KMS-11 (cell line): ENCODE measurements at regions not wholly inside any gene's neighbourhood (a gene's known extent, or its start where the extent isn't known, plus 50 kb on each side); places are given as distances from the start of the nearest gene placed in this dataset.

ENCODE experiments used
- H2AFZ ChIP-seq: fragments of 200-600 bp; sonication (generic); 2 replicates; pipeline ENCODE4 v1.6.1; 2016; ENCODE audit warnings: antibody characterized with exemption, mixed run types, low read depth
- H3K27ac ChIP-seq: fragments of 200-600 bp; sonication (generic); 2 replicates; pipeline ENCODE4 v1.6.1; 2016; ENCODE audit warnings: mild to moderate bottlenecking, mixed run types
- H3K27me3 ChIP-seq: fragments of 200-600 bp; sonication (generic); 2 replicates; pipeline ENCODE4 v1.6.1; 2017; ENCODE audit warnings: mild to moderate bottlenecking, low read depth, mixed run types, moderate library complexity; ENCODE audit not compliant: insufficient read depth
- H3K36me3 ChIP-seq: fragments of 200-600 bp; sonication (generic); 2 replicates; pipeline ENCODE4 v1.6.1; 2017; ENCODE audit warnings: mild to moderate bottlenecking, mixed run types; ENCODE audit not compliant: insufficient read depth
- H3K4me1 ChIP-seq: fragments of 200-600 bp; sonication (generic); 2 replicates; pipeline ENCODE4 v1.6.1; 2016; ENCODE audit warnings: mild to moderate bottlenecking, low read depth, mixed run types; ENCODE audit not compliant: poor library complexity, severe bottlenecking
- H3K4me2 ChIP-seq: fragments of 200-600 bp; sonication (generic); 2 replicates; pipeline ENCODE4 v1.7.0; 2016; ENCODE audit warnings: mild to moderate bottlenecking, mixed run types
- H3K4me3 ChIP-seq: fragments of 200-600 bp; sonication (generic); IDR thresholded peaks from 2 replicates; pipeline ENCODE4 v1.6.1; 2017; ENCODE audit warnings: low read depth, low read length, mixed read lengths; ENCODE audit not compliant: insufficient read depth
- H3K79me2 ChIP-seq: fragments of 200-600 bp; sonication (generic); 2 replicates; pipeline ENCODE4 v1.6.1; 2016; ENCODE audit warnings: low read depth, mixed run types; ENCODE audit not compliant: insufficient read depth
- H3K9ac ChIP-seq: fragments of 200-600 bp; sonication (generic); 2 replicates; pipeline ENCODE4 v1.6.1; 2016; ENCODE audit warnings: mild to moderate bottlenecking, mixed run types
- H4K20me1 ChIP-seq: fragments of 200-600 bp; sonication (generic); 2 replicates; pipeline ENCODE4 v1.6.1; 2016; ENCODE audit warnings: mild to moderate bottlenecking, mixed run types; ENCODE audit not compliant: insufficient read depth
- TF ChIP-seq, protein P1 (sequence below): fragments of 200-600 bp; sonication (generic); conservative IDR thresholded peaks from 2 replicates; pipeline ENCODE4 v1.6.1; 2017; ENCODE audit warnings: low read depth, mild to moderate bottlenecking, antibody characterized with exemption, low read length, moderate library complexity, mixed read lengths

- no peaks in the 10 kb centered on the region for H3K36me3 ChIP-seq
- no peaks in the 10 kb centered on the region for H3K4me1 ChIP-seq
- TF ChIP-seq, protein P1, sequence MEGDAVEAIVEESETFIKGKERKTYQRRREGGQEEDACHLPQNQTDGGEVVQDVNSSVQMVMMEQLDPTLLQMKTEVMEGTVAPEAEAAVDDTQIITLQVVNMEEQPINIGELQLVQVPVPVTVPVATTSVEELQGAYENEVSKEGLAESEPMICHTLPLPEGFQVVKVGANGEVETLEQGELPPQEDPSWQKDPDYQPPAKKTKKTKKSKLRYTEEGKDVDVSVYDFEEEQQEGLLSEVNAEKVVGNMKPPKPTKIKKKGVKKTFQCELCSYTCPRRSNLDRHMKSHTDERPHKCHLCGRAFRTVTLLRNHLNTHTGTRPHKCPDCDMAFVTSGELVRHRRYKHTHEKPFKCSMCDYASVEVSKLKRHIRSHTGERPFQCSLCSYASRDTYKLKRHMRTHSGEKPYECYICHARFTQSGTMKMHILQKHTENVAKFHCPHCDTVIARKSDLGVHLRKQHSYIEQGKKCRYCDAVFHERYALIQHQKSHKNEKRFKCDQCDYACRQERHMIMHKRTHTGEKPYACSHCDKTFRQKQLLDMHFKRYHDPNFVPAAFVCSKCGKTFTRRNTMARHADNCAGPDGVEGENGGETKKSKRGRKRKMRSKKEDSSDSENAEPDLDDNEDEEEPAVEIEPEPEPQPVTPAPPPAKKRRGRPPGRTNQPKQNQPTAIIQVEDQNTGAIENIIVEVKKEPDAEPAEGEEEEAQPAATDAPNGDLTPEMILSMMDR, result no peak
- no peak overlapping the region for H3K4me2 ChIP-seq
- H3K9ac ChIP-seq, result no peak overlapping the region
- no peak overlapping the region for H3K4me3 ChIP-seq
- no peaks in the 10 kb centered on the region for H3K79me2 ChIP-seq
- no peak overlapping the region for H2AFZ ChIP-seq
- H3K27me3 ChIP-seq, result no peaks in the 10 kb centered on the region
- H4K20me1 ChIP-seq, result no peaks in the 10 kb centered on the region
- no peak overlapping the region for H3K27ac ChIP-seq
These were observed 402.8 kb upstream of the RBFOX1 start for GRCh38 chr16:6929868-6930267.

- TF ChIP-seq, protein P1, result no peak
- H3K9ac ChIP-seq, result no peak overlapping the region
- H3K4me3 ChIP-seq, result no peak overlapping the region
- no peak overlapping the region for H3K27ac ChIP-seq
- no peaks in the 10 kb centered on the region for H3K79me2 ChIP-seq
- H3K4me1 ChIP-seq, result no peaks in the 10 kb centered on the region
- H3K4me2 ChIP-seq, result no peak overlapping the region
- no peak overlapping the region for H2AFZ ChIP-seq
- H4K20me1 ChIP-seq, result no peaks in the 10 kb centered on the region
- H3K36me3 ChIP-seq, result no peaks in the 10 kb centered on the region
- no peaks in the 10 kb centered on the region for H3K27me3 ChIP-seq
These were observed 405.9 kb upstream of the RBFOX1 start for GRCh38 chr16:6926762-6927161.

- Histone ChIP-seq H3K4me1 (no peaks in the 10 kb centered on the region), H3K27ac (no peak overlapping the region), H3K4me3 (no peak overlapping the region), H3K9ac (no peak overlapping the region), H4K20me1 (no peaks in the 10 kb centered on the region), H3K4me2 (no peak overlapping the region), H3K27me3 (no peaks in the 10 kb centered on the region), H2AFZ (no peak overlapping the region), H3K36me3 (no peaks in the 10 kb centered on the region), H3K79me2 (no peaks in the 10 kb centered on the region)
- TF ChIP-seq, protein P1, result no peak
These were observed 406.3 kb upstream of the RBFOX1 start for GRCh38 chr16:6926341-6926740.

- Histone ChIP-seq H3K4me2 (no peak overlapping the region), H3K27me3 (no peaks in the 10 kb centered on the region), H3K36me3 (no peaks in the 10 kb centered on the region), H3K9ac (no peak overlapping the region), H2AFZ (no peak overlapping the region), H3K4me1 (no peaks in the 10 kb centered on the region), H3K4me3 (no peak overlapping the region), H3K79me2 (no peaks in the 10 kb centered on the region), H3K27ac (no peak overlapping the region), H4K20me1 (no peaks in the 10 kb centered on the region)
- TF ChIP-seq, protein P1, result no peak
These were observed 414.0 kb upstream of the RBFOX1 start for GRCh38 chr16:6918646-6919045.

DNA sequence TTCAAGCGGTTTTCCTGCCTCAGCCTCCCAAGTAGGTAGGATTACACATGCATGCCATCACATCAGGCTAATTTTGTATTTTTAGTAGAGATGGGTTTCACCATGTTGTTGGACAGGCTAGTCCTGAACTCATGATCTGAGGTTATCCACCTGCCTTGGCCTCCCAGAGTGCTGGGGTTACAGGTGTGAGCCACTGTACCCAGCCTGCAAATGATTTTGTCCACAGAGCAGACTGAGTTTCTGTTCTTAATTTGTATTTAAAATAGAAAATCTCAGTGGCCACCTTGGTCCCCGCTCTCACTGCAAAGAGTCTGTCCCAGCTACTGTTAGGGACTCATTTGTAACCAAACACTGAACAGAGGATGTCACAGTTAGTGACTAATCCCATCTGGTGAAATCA is 415.7 kb upstream of the RBFOX1 start:
- no peaks in the 10 kb centered on the region for H3K27me3 ChIP-seq
- H3K4me2 ChIP-seq, result no peak overlapping the region
- H3K79me2 ChIP-seq, result no peaks in the 10 kb centered on the region
- H3K9ac ChIP-seq, result no peak overlapping the region
- no peaks in the 10 kb centered on the region for H3K4me1 ChIP-seq
- H2AFZ ChIP-seq, result no peak overlapping the region
- H3K36me3 ChIP-seq, result no peaks in the 10 kb centered on the region
- TF ChIP-seq, protein P1, result no peak
- H3K27ac ChIP-seq, result no peak overlapping the region
- H3K4me3 ChIP-seq, result no peak overlapping the region
- H4K20me1 ChIP-seq, result no peaks in the 10 kb centered on the region
